Gastrocnemius medialis (tissue), 4 donors: ENCODE measurements at regions not wholly inside any gene's neighbourhood (a gene's known extent, or its start where the extent isn't known, plus 50 kb on each side); places are given as distances from the start of the nearest gene placed in this dataset.
A peak's percentile ranks its signal among the peaks of the same experiment; 100 is the strongest.

Experiments
- ATAC-seq, 2 donors: fragments of 150-250 bp; one replicate each; pipeline ENCODE4 v1.9.1; 2016
- DNase-seq, 2 donors: peaks; one replicate each; pipeline ENCODE4 v3.0.0-alpha.2; 2019
- H3K27ac ChIP-seq, 4 donors: fragments of 200-600 bp; sonication (generic); 1 replicate in 1 of 4; 2 replicates in 3 of 4; pipeline ENCODE4 v1.5.1; 2016 to 2018; ENCODE audit warnings: mild to moderate bottlenecking in 2 of 4, moderate library complexity in 1 of 4
- H3K27me3 ChIP-seq, 3 donors: fragments of 200-600 bp; sonication (generic) in 2 of 3; 1 replicate in 1 of 3; 2 replicates in 2 of 3; pipeline versions ENCODE4 v1.5.1 to v1.6.0; 2016 to 2019; ENCODE audit warnings: mild to moderate bottlenecking in 1 of 3, moderate library complexity in 1 of 3
- H3K36me3 ChIP-seq, 2 donors: fragments of 200-600 bp; sonication (generic) in 1 of 2; one replicate each; pipeline ENCODE4 v1.5.1; 2017 to 2018
- H3K4me1 ChIP-seq, 2 donors: fragments of 200-600 bp; sonication (generic) in 1 of 2; one replicate each; pipeline ENCODE4 v1.5.1; 2016 to 2017; ENCODE audit warnings: mild to moderate bottlenecking in 2 of 2
- H3K4me3 ChIP-seq, 4 donors: fragments of 200-600 bp; sonication (generic) in 3 of 4; 1 replicate in 1 of 4; 2 replicates in 3 of 4; pipeline ENCODE4 v1.5.1; 2016 to 2019; ENCODE audit warnings: mild to moderate bottlenecking in 2 of 4
- H3K9me3 ChIP-seq, 3 donors: fragments of 200-600 bp; sonication (generic) in 2 of 3; 1 replicate in 1 of 3; 2 replicates in 2 of 3; pipeline ENCODE4 v1.5.1; 2016 to 2019
- POLR2A ChIP-seq, 2 donors: fragments of 450-650 bp; IDR thresholded peaks; one replicate each; pipeline ENCODE4 v1.6.1; 2017; ENCODE audit warnings: antibody characterized with exemption in 2 of 2, mild to moderate bottlenecking in 2 of 2, moderate library complexity in 2 of 2
- in situ Hi-C, 4 donors: fragments of 200-750 bp; cut with MboI; loops; one replicate each; pipeline versions ENCODE4 v1.15.0 to v1.8.0; 2017; ENCODE audit warnings: low sequenced_read_pairs in 4 of 4
- intact Hi-C: fragments of 100-400 bp; cut with DNase I; formaldehyde crosslinking; loops from one replicate; pipeline ENCODE4 v1.15.1; 2023; ENCODE audit warnings: low total_unique reads
- TF ChIP-seq, protein P1 (sequence below), 5 experiments: fragments of 450-650 bp in 3 of 5; fragments of 200-600 bp in 2 of 5; sonication (generic) in 2 of 5; IDR thresholded peaks in 4 of 5; conservative IDR thresholded peaks in 1 of 5; 1 replicate in 4 of 5; 2 replicates in 1 of 5; pipeline ENCODE4 v1.5.1; 2016 to 2019; ENCODE audit warnings: antibody characterized with exemption in 5 of 5, mild to moderate bottlenecking in 3 of 5, moderate library complexity in 3 of 5

DNA sequence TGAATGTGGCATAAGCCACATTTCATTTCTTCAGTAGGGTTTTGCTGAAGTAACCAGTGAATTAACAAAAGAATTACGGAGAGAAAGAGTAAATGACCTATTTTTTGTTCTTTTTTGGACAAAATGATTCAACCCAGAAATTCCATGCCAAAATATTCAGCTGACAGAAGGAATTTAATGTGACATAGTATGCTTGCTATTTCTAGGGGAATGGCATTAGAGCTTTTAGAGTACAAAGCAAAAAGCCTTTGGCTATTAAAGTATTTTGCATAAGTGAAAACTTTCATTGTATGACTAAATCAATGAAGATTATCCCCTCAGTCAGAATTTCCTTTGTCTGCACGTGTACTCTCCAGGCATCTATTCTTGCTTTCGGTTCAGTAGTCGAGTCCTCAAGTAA lies 465.3 kb downstream of the COG6 start:
- DNase-seq (no peak), ATAC-seq (no peak)
- H3K36me3 ChIP-seq = no peaks in the 10 kb centered on the region
- H3K27ac ChIP-seq = peak overlapping the region in 2 of 4 donors; percentile 26 to 49
- H3K4me1 ChIP-seq = peaks cover 13 to 17% of the 10 kb centered on the region in 2 donors
- TF ChIP-seq POLR2A (IDR thresholded peaks at IDR 0.05) = no peak
- TF ChIP-seq, protein P1, sequence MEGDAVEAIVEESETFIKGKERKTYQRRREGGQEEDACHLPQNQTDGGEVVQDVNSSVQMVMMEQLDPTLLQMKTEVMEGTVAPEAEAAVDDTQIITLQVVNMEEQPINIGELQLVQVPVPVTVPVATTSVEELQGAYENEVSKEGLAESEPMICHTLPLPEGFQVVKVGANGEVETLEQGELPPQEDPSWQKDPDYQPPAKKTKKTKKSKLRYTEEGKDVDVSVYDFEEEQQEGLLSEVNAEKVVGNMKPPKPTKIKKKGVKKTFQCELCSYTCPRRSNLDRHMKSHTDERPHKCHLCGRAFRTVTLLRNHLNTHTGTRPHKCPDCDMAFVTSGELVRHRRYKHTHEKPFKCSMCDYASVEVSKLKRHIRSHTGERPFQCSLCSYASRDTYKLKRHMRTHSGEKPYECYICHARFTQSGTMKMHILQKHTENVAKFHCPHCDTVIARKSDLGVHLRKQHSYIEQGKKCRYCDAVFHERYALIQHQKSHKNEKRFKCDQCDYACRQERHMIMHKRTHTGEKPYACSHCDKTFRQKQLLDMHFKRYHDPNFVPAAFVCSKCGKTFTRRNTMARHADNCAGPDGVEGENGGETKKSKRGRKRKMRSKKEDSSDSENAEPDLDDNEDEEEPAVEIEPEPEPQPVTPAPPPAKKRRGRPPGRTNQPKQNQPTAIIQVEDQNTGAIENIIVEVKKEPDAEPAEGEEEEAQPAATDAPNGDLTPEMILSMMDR (IDR thresholded peaks at IDR 0.05 in 4 of 5, conservative IDR thresholded peaks at IDR 0.05 in 1 of 5) = no peak
- no peak overlapping the region for H3K4me3 ChIP-seq
- intact Hi-C loops (no loop called here), in situ Hi-C loops (no loop called here)
- no peaks in the 10 kb centered on the region for H3K27me3 ChIP-seq
- no peaks in the 10 kb centered on the region for H3K9me3 ChIP-seq

DNA sequence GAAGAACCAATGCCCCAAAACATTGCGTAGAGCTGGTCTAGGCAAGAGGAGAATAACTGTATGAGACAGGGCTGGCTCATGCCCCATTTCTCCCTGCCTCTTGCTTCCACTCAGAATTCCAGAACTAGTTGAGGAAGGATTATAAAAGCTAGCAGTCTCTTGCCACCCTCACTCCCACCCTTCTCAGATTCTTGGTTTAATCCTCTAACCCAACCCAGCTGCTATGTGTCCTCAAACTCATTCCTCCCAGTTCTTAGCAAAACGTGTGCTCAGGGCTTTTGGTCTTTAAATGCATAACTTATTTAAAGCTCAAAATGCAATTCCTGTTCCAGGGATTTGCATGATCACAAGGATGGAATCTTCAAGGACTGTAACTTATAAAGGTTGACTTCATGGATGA lies 466.3 kb downstream of the COG6 start:
- Histone ChIP-seq H3K27me3 (no peaks in the 10 kb centered on the region), H3K9me3 (no peaks in the 10 kb centered on the region), H3K4me1 (peaks cover 13 to 14% of the 10 kb centered on the region in 2 donors), H3K36me3 (no peaks in the 10 kb centered on the region), H3K27ac (peak overlapping the region in 1 of 4 donors; percentile 28), H3K4me3 (no peak overlapping the region)
- in situ Hi-C loops = no loop called here
- TF ChIP-seq POLR2A (IDR thresholded peaks at IDR 0.05) = no peak
- TF ChIP-seq, protein P1 (IDR thresholded peaks at IDR 0.05 in 4 of 5, conservative IDR thresholded peaks at IDR 0.05 in 1 of 5) = no peak
- intact Hi-C loops = no loop called here
- ATAC-seq (no peak), DNase-seq (no peak)

DNA sequence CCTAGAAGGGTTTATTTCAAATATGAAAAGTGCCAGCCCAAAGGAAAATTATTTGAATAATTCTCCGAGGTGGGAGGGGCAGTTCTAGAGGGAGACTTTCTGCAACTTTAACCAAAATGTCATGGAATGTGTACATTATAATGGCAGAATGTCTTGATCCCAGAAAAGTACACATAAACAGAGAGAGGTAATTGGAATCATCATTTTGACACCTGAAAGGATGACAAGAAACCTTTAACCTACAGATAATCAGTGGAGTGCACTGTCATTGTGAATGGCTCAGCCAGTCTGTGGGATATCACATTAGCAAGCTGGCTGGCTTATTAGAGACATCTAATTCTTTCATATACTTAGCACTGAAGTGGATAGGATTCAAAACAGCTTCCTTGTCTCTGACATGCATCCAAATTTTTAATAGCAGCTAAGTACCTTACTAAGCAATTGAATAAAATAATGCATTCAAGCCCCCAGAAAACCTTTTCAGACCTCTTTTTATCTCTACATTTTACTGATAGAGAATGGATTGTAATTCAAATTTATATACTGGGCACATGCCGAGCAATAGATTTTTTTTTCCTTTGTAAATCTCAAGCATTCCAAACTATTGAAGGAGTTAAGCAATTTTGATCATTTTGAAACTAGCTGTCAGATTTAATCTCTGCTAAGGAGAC lies 468.6 kb downstream of the COG6 start:
- Histone ChIP-seq H3K27me3 (no peaks in the 10 kb centered on the region), H3K27ac (no peak overlapping the region), H3K4me1 (peaks cover 13 to 14% of the 10 kb centered on the region in 2 donors), H3K9me3 (no peaks in the 10 kb centered on the region), H3K36me3 (no peaks in the 10 kb centered on the region), H3K4me3 (no peak overlapping the region)
- TF ChIP-seq POLR2A (IDR thresholded peaks at IDR 0.05) = no peak
- DNase-seq (no peak), ATAC-seq (peak in 1 of 2 donors; percentile 45)
- in situ Hi-C loops = no loop called here
- intact Hi-C loops = no loop called here

DNA sequence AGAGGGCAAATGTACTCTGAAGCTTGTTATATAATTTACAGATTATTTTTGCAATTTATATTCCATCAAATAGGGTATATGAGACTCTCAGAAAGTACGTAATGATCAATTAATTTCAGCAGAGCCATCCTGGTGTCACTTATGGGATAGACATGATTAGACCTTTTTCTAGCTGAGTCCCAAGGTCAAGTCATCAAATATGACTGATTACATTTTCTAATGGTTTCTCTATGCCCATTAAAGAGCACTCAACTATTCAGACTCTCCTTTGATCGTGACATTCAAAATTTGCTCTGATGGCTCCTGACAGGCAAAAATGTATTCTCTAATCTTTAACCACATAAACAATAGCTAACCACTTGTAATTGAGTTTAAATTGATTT lies 469.2 kb downstream of the COG6 start:
- no peak overlapping the region for H3K27ac ChIP-seq
- no peaks in the 10 kb centered on the region for H3K9me3 ChIP-seq
- no peak for TF ChIP-seq POLR2A (IDR thresholded peaks at IDR 0.05)
- TF ChIP-seq, protein P1 (IDR thresholded peaks at IDR 0.05 in 4 of 5, conservative IDR thresholded peaks at IDR 0.05 in 1 of 5) = no peak
- H3K4me1 ChIP-seq = peaks cover 13 to 14% of the 10 kb centered on the region in 2 donors
- H3K27me3 ChIP-seq = no peaks in the 10 kb centered on the region
- intact Hi-C loops = no loop called here
- H3K4me3 ChIP-seq = no peak overlapping the region
- H3K36me3 ChIP-seq = no peaks in the 10 kb centered on the region
- no peak for ATAC-seq
- no peak for DNase-seq
- in situ Hi-C loops = no loop called here

DNA sequence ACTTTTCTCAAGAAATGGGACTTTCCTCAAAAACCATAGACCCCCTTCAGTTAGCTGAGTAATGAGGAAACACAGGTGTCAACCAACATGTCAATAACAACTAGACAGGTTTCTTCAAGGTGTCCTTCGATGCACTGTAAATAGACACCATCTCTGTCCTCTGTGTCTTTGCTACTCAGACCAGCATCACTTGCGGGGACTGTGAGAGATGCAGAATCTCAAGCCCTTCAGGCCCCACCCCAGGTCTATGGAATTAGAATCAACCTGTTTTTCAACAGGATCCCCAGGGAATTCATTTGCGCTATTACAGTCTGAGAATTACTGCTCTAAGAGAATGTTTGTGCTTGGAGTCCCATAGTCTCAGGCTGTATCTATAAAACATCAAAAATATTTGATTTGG lies 469.9 kb downstream of the COG6 start:
- Histone ChIP-seq H3K36me3 (no peaks in the 10 kb centered on the region), H3K4me1 (peaks cover 13 to 14% of the 10 kb centered on the region in 2 donors), H3K4me3 (no peak overlapping the region), H3K27ac (no peak overlapping the region), H3K27me3 (no peaks in the 10 kb centered on the region), H3K9me3 (no peaks in the 10 kb centered on the region)
- DNase-seq = no peak
- in situ Hi-C loops = no loop called here
- TF ChIP-seq POLR2A (IDR thresholded peaks at IDR 0.05) = no peak
- TF ChIP-seq, protein P1 (IDR thresholded peaks at IDR 0.05 in 4 of 5, conservative IDR thresholded peaks at IDR 0.05 in 1 of 5) = no peak
- ATAC-seq = no peak
- intact Hi-C loops = no loop called here
